OCI-LY3 (cell line): ENCODE measurements at regions not wholly inside any gene's neighbourhood (a gene's known extent, or its start where the extent isn't known, plus 50 kb on each side); places are given as distances from the start of the nearest gene placed in this dataset.

ENCODE experiments used
- H2AFZ ChIP-seq: fragments of 200-600, 300-600 bp; shearing (Covaris generic); 2 replicates; pipeline ENCODE4 v1.6.0; 2014; ENCODE audit warnings: antibody characterized with exemption, low read depth, low read length
- H3K27ac ChIP-seq: fragments of 200-600, 300-600 bp; sonication (generic); 2 replicates; pipeline ENCODE4 v1.5.1; 2014; ENCODE audit warnings: mild to moderate bottlenecking, low read length, moderate library complexity, mixed read lengths
- H3K27me3 ChIP-seq: fragments of 200-600, 300-600 bp; sonication (generic); 2 replicates; pipeline ENCODE4 v1.6.1; 2014; ENCODE audit warnings: low read depth, low read length, mixed read lengths
- H3K36me3 ChIP-seq: fragments of 200-600, 300-600 bp; sonication (generic); replicated peaks from 2 replicates; pipeline ENCODE3; 2014; ENCODE audit warnings: low read depth, low read length, mixed read lengths
- H3K4me1 ChIP-seq: fragments of 300-600, 200-600 bp; sonication (generic); 2 replicates; pipeline ENCODE4 v1.6.1; 2014; ENCODE audit warnings: low read length, mixed read lengths
- H3K4me2 ChIP-seq: fragments of 200-600, 300-600 bp; sonication (generic); 2 replicates; pipeline ENCODE4 v1.6.1; 2014; ENCODE audit warnings: low read length, mixed read lengths
- H3K4me3 ChIP-seq: fragments of 300-600, 200-600 bp; sonication (generic); 2 replicates; pipeline ENCODE4 v1.5.1; 2014; ENCODE audit warnings: antibody characterized with exemption, mild to moderate bottlenecking, low read length, moderate library complexity
- H3K79me2 ChIP-seq: fragments of 300-600, 200-600 bp; shearing (Covaris generic); 2 replicates; pipeline ENCODE4 v1.6.1; 2014; ENCODE audit warnings: mild to moderate bottlenecking, low read length, mixed read lengths
- H3K9ac ChIP-seq: fragments of 300-600, 200-600 bp; shearing (Covaris generic); 2 replicates; pipeline ENCODE4 v1.6.0; 2014; ENCODE audit warnings: mild to moderate bottlenecking, low read length, moderate library complexity
- H3K9me3 ChIP-seq: fragments of 200-600, 300-600 bp; shearing (Covaris generic); 2 replicates; pipeline ENCODE4 v1.6.1; 2014; ENCODE audit warnings: low read length, mixed read lengths; ENCODE audit not compliant: insufficient read depth
- H4K20me1 ChIP-seq: fragments of 200-600, 300-600 bp; sonication (generic); 2 replicates; pipeline ENCODE4 v1.6.1; 2016; ENCODE audit warnings: low read length, mixed read lengths; ENCODE audit not compliant: insufficient read depth
- EZH2phosphoT487 ChIP-seq: fragments of 200-600 bp; shearing (Covaris generic); IDR thresholded peaks from 2 replicates; pipeline ENCODE4 v1.6.1; 2018; ENCODE audit warnings: antibody characterized with exemption, mixed run types, low read depth
- TF ChIP-seq, protein P1 (sequence below): fragments of 200-600, 300-600 bp; sonication (generic); IDR thresholded peaks from 2 replicates; pipeline ENCODE4 v1.5.1; 2014; ENCODE audit warnings: antibody characterized with exemption, low read length, low read depth

DNA sequence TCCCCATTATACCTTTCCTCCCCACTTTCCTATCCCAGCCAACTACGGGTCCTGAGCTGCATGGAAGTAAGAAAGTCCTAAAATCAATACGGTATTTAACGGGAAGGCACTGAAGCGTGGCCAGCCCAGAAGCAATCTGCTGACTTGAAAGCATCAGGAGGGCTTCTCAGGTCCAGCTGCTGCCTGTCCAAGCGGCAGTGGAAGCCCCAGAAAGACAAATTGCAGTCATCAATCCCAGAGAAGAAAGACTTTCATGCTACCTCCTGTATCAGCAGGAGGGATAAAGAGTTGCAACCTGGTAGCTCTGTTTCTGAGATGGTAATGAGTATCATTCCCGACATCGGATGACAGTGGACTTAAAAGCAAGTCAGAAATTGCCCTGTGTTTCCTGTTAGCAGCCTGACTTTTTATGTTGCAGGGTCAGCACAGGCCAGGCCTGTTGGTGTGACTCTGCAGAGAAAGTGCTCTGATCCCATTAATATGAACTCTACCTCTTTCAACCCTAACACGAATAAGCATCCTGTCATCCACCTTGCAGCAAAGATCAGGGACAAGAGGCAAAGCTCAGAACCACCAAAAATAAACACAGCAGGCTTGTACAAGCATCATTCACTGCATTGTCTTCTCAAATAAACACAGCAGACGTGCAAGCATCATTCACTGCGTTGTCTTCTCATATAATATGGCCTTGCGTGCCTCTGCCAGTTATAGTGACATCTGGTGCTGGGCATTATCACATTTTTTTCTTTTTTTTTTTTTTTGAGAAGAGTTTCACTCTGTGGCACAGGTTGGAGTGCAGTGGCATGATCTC, 358.6 kb upstream of the CDH11 start:
- Histone ChIP-seq H3K4me3 (no peak overlapping the region), H3K4me2 (no peak overlapping the region), H3K9me3 (no peaks in the 10 kb centered on the region), H3K79me2 (no peaks in the 10 kb centered on the region), H4K20me1 (no peaks in the 10 kb centered on the region), H3K4me1 (no peaks in the 10 kb centered on the region), H3K27me3 (no peaks in the 10 kb centered on the region), H2AFZ (no peak overlapping the region), H3K27ac (no peak overlapping the region), H3K36me3 (no peaks in the 10 kb centered on the region), H3K9ac (no peak overlapping the region)
- TF ChIP-seq EZH2phosphoT487 = no peak
- TF ChIP-seq, protein P1, sequence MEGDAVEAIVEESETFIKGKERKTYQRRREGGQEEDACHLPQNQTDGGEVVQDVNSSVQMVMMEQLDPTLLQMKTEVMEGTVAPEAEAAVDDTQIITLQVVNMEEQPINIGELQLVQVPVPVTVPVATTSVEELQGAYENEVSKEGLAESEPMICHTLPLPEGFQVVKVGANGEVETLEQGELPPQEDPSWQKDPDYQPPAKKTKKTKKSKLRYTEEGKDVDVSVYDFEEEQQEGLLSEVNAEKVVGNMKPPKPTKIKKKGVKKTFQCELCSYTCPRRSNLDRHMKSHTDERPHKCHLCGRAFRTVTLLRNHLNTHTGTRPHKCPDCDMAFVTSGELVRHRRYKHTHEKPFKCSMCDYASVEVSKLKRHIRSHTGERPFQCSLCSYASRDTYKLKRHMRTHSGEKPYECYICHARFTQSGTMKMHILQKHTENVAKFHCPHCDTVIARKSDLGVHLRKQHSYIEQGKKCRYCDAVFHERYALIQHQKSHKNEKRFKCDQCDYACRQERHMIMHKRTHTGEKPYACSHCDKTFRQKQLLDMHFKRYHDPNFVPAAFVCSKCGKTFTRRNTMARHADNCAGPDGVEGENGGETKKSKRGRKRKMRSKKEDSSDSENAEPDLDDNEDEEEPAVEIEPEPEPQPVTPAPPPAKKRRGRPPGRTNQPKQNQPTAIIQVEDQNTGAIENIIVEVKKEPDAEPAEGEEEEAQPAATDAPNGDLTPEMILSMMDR = no peak

DNA sequence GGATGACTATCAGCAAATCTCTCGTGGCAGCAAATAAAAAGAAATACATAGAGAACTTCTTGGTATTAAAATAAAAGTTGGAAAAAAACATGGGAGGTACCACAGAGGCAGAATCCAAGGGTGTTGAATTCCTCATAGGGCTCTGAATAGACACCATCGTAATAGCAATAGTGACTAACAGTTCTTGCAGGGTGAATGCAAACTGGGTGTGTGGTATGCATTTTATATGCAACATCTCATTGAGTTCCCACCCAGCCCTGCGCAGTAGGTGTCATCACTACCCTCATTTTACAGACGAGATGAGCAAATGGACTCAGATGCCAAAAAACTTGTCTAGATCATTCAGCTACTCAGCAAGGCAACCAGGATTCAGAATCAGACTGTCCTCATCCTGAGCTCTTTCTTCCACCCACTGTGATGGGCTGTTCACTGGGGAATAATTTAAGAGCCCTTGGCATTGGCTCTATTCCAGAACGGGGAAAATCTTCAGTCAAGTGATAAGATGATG, 354.6 kb upstream of the CDH11 start:
- Histone ChIP-seq H3K27me3 (no peaks in the 10 kb centered on the region), H3K36me3 (no peaks in the 10 kb centered on the region), H3K9me3 (no peaks in the 10 kb centered on the region), H4K20me1 (no peaks in the 10 kb centered on the region), H3K79me2 (no peaks in the 10 kb centered on the region), H3K27ac (no peak overlapping the region), H3K4me1 (no peaks in the 10 kb centered on the region), H3K4me3 (no peak overlapping the region), H3K4me2 (no peak overlapping the region), H3K9ac (no peak overlapping the region), H2AFZ (no peak overlapping the region)
- TF ChIP-seq, protein P1 = no peak
- TF ChIP-seq EZH2phosphoT487 = no peak

DNA sequence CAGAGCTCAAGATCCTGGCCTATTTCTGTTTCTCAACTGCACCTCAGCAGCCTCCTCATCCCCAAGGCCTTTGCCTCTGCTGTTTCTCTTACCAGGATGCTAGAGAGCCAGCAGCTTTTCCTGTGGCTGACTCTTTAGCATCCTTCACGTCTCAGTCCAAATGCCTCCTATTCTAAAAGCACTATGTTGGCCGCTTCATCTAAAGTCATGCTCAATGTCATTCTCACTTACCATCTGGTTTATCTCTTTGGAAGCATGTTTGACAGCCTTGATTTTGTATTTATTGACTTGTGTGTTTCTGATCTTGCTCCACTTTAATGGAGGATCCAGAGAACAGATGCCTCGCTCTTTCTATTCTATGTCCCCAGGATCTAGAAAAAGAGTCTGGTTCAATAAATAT, 351.8 kb upstream of the CDH11 start:
- TF ChIP-seq, protein P1 = no peak
- no peak for TF ChIP-seq EZH2phosphoT487
- H3K9me3 ChIP-seq = no peaks in the 10 kb centered on the region
- no peaks in the 10 kb centered on the region for H3K36me3 ChIP-seq
- no peaks in the 10 kb centered on the region for H3K27me3 ChIP-seq
- no peak overlapping the region for H2AFZ ChIP-seq
- H3K4me2 ChIP-seq = no peak overlapping the region
- H3K79me2 ChIP-seq = no peaks in the 10 kb centered on the region
- no peak overlapping the region for H3K9ac ChIP-seq
- H3K4me3 ChIP-seq = no peak overlapping the region
- H3K27ac ChIP-seq = no peak overlapping the region
- H3K4me1 ChIP-seq = no peaks in the 10 kb centered on the region
- H4K20me1 ChIP-seq = no peaks in the 10 kb centered on the region

DNA sequence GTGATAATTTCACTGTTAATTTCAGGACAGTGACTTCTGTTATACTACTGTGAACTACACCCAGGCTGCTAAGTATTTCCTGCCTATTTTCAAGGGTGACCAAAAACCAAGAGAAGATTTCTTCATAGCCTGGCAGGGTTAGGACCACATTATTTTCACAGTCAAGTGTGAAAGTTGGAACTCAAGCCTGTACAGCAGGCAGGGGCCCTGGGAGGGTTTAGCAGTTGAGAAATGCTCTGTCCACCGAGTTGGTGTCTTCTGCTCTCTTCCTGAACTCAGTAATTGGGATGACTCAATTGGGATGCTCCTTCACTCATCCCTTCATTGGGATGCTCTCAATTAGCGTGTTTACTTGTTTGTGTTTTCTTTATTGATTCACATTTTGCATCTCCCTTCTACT, 347.3 kb upstream of the CDH11 start:
- TF ChIP-seq, protein P1 = no peak
- TF ChIP-seq EZH2phosphoT487 = no peak
- Histone ChIP-seq H3K4me2 (no peak overlapping the region), H4K20me1 (no peaks in the 10 kb centered on the region), H3K9ac (no peak overlapping the region), H2AFZ (no peak overlapping the region), H3K4me3 (no peak overlapping the region), H3K79me2 (no peaks in the 10 kb centered on the region), H3K36me3 (no peaks in the 10 kb centered on the region), H3K4me1 (no peaks in the 10 kb centered on the region), H3K27me3 (no peaks in the 10 kb centered on the region), H3K9me3 (no peaks in the 10 kb centered on the region), H3K27ac (no peak overlapping the region)
